A673 (cell line): ENCODE measurements at regions not wholly inside any gene's neighbourhood (a gene's known extent, or its start where the extent isn't known, plus 50 kb on each side); places are given as distances from the start of the nearest gene placed in this dataset.

Experiments used
- CTCF ChIP-seq: fragments of 300-800, 200-600 bp; sonication (generic); conservative IDR thresholded peaks from 2 replicates; pipeline ENCODE4 v1.5.1; 2017; ENCODE audit warnings: low read depth, mild to moderate bottlenecking, antibody characterized with exemption, low read length, moderate library complexity, mixed read lengths
- EZH2 ChIP-seq: fragments of 200-600 bp; sonication (generic); IDR thresholded peaks from 2 replicates; pipeline ENCODE4 v1.6.1; 2017; ENCODE audit warnings: borderline replicate concordance, low read depth, mild to moderate bottlenecking, mixed read lengths, antibody characterized with exemption, low read length; ENCODE audit not compliant: poor library complexity, severe bottlenecking

- TF ChIP-seq CTCF, result no peak
- TF ChIP-seq EZH2, result no peak
Observed at GRCh38 chr11:30811226-30811755, 225.1 kb upstream of the MPPED2 start.
